ENCODE measurements at regions not wholly inside any gene's neighbourhood (a gene's known extent, or its start where the extent isn't known, plus 50 kb on each side); places are given as distances from the start of the nearest gene placed in this dataset.
"Not testable (repeated sequence)": the region's sequence is repeated elsewhere in the genome, so short reads cannot be mapped to it uniquely, and the experiment has no call there.

GRCh38 chr15:87752250-87752951 is 504.1 kb downstream of the NTRK3 start:
- no peak for DNase-seq

- DNase-seq: no peak
These were observed 508.1 kb downstream of the NTRK3 start for GRCh38 chr15:87748483-87748882.

GRCh38 chr15:87747087-87747486 is 509.5 kb downstream of the NTRK3 start:
- DNase-seq: no peak

GRCh38 chr15:87746333-87746732 is 510.2 kb downstream of the NTRK3 start:
- DNase-seq: no peak

- DNase-seq: no peak
These were observed 511.7 kb downstream of the NTRK3 start for GRCh38 chr15:87744815-87745214.

- no peak for DNase-seq
These were observed 513.0 kb downstream of the NTRK3 start for GRCh38 chr15:87743562-87743961.

GRCh38 chr15:87741350-87741749 is 515.2 kb downstream of the NTRK3 start:
- DNase-seq: no peak

- DNase-seq: no peak
These were observed 515.7 kb downstream of the NTRK3 start for GRCh38 chr15:87740655-87741344.

GRCh38 chr15:87739866-87740265 is 516.7 kb downstream of the NTRK3 start:
- DNase-seq: no peak

- DNase-seq: no peak
These were observed 517.5 kb downstream of the NTRK3 start for GRCh38 chr15:87739081-87739480.

GRCh38 chr15:87737460-87737859 is 519.1 kb downstream of the NTRK3 start:
- not testable (repeated sequence) for DNase-seq

GRCh38 chr15:87736891-87737389 is 519.6 kb downstream of the NTRK3 start:
- DNase-seq: no peak

GRCh38 chr15:87736401-87736800 is 520.1 kb downstream of the NTRK3 start:
- no peak for DNase-seq

GRCh38 chr15:87735522-87735921 is 521.0 kb downstream of the NTRK3 start:
- DNase-seq: no peak

GRCh38 chr15:87734571-87735373 is 521.8 kb downstream of the NTRK3 start:
- DNase-seq: no peak

- no peak for DNase-seq
These were observed 522.6 kb downstream of the NTRK3 start for GRCh38 chr15:87733977-87734376.

GRCh38 chr15:87733541-87733941 is 523.0 kb downstream of the NTRK3 start:
- DNase-seq: no peak

GRCh38 chr15:87732976-87733375 is 523.6 kb downstream of the NTRK3 start:
- DNase-seq: no peak

- no peak for DNase-seq
These were observed 524.9 kb downstream of the NTRK3 start for GRCh38 chr15:87731630-87732029.

GRCh38 chr15:87730706-87731105 is 525.8 kb downstream of the NTRK3 start:
- no peak for DNase-seq

- DNase-seq: no peak
These were observed 527.5 kb downstream of the NTRK3 start for GRCh38 chr15:87728998-87729397.

GRCh38 chr15:87727073-87727472 is 529.5 kb downstream of the NTRK3 start:
- DNase-seq: no peak

GRCh38 chr15:87724330-87724729 is 532.2 kb downstream of the NTRK3 start:
- no peak for DNase-seq

Measured in stimulated activated CD4-positive, alpha-beta T cell treated with anti-CD3 and anti-CD28 coated beads, Interleukin-4, amount 100 ng/mL, for 24 hours (primary cell).